ENCODE measurements at regions not wholly inside any gene's neighbourhood (a gene's known extent, or its start where the extent isn't known, plus 50 kb on each side); places are given as distances from the start of the nearest gene placed in this dataset.
"Not testable (repeated sequence)": the region's sequence is repeated elsewhere in the genome, so short reads cannot be mapped to it uniquely, and the experiment has no call there.

DNA sequence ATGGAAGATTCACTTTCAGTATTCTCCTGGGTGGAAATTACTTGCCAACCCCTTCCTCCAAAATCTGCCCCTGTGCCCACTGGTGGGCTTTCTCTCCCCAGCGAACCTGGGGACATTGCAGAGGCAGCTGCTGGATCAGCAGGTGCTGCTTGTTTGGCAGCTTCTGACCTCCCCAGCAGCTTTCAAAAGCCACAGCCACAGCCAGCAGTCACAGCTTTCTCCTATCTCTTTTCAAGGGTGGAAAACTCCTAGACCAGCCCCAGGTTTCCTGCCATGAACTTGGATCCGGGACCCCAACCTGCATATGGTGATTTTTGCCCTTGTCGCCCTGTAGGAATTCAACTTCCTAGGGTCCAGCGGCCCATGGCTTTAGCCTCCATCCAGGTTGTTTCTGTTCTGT, 330.8 kb downstream of the ADAMTS20 start:
- Mint-ChIP-seq H3K27ac (no peak overlapping the region), H3K4me1 (no peaks in the 10 kb centered on the region), H3K4me3 (no peak overlapping the region), H3K36me3 (no peaks in the 10 kb centered on the region), H3K9me3 (no peaks in the 10 kb centered on the region), H3K27me3 (no peaks in the 10 kb centered on the region)

DNA sequence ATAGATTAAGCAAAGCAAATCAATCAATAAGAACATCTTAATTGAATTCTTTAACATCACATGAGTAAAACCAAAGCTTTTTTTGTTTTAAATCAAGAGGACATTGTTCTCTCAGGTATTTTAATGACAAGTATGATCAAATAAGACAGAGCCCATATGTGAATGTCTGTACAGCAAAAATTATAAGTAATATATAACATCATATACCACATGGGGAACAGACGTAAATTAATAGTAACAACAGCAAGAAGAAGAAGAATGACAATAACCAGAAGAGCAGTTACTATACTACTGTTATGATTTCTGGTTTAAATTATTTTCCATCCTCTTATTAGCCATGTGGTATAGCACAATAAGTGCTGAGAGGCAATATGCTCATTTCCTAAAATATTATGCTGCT, 335.5 kb downstream of the ADAMTS20 start:
- no peaks in the 10 kb centered on the region for H3K27me3 Mint-ChIP-seq
- H3K36me3 Mint-ChIP-seq, result no peaks in the 10 kb centered on the region
- H3K4me1 Mint-ChIP-seq, result no peaks in the 10 kb centered on the region

DNA sequence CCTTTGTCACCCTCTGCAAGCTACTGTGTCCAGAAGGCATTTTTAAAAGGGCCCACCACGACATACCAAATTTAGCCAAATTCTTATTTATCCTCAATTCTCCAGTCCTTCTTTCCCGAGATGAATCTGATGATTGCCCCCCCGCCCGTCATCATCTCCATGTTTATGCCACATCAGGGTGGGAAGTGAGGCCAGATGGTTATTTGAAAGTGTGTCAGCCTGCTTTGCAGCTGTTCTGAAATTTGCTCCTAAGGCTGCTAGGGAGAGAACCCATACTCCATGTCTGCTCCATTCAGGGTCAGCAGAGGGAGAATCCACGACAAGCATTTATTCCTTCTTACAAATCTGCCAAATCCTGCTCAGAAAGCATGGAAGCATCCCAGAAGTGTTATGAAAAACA, 337.8 kb downstream of the ADAMTS20 start:
- H3K4me3 Mint-ChIP-seq, result no peak overlapping the region
- H3K27me3 Mint-ChIP-seq, result no peaks in the 10 kb centered on the region
- no peaks in the 10 kb centered on the region for H3K4me1 Mint-ChIP-seq
- no peaks in the 10 kb centered on the region for H3K36me3 Mint-ChIP-seq
- no peaks in the 10 kb centered on the region for H3K9me3 Mint-ChIP-seq
- H3K27ac Mint-ChIP-seq, result no peak overlapping the region

More for the DNA sequence above, 335.5 kb downstream of the ADAMTS20 start:
- Mint-ChIP-seq H3K9me3 (no peaks in the 10 kb centered on the region), H3K4me3 (no peak overlapping the region), H3K27ac (no peak overlapping the region)

DNA sequence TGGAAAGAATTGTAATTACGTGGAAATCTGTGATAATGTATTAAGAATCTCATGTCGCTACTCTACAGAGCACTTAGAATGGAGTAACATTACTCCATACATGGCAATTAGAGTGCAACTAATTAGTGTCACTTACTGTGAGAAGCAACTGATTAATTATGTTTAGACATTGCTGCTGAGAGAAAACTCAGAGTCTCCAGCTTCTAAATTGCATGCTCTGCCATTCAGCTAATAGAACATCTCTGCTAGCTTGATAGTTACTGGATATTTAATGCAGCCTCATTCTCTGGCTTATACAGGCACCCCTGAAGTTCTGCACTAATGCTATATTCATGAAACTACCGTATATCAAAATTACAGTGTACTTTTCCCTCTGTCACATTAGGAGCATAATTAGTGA, 338.4 kb downstream of the ADAMTS20 start:
- no peak overlapping the region for H3K27ac Mint-ChIP-seq
- no peaks in the 10 kb centered on the region for H3K4me1 Mint-ChIP-seq
- H3K4me3 Mint-ChIP-seq, result no peak overlapping the region
- H3K27me3 Mint-ChIP-seq, result no peaks in the 10 kb centered on the region
- no peaks in the 10 kb centered on the region for H3K36me3 Mint-ChIP-seq
- no peaks in the 10 kb centered on the region for H3K9me3 Mint-ChIP-seq

DNA sequence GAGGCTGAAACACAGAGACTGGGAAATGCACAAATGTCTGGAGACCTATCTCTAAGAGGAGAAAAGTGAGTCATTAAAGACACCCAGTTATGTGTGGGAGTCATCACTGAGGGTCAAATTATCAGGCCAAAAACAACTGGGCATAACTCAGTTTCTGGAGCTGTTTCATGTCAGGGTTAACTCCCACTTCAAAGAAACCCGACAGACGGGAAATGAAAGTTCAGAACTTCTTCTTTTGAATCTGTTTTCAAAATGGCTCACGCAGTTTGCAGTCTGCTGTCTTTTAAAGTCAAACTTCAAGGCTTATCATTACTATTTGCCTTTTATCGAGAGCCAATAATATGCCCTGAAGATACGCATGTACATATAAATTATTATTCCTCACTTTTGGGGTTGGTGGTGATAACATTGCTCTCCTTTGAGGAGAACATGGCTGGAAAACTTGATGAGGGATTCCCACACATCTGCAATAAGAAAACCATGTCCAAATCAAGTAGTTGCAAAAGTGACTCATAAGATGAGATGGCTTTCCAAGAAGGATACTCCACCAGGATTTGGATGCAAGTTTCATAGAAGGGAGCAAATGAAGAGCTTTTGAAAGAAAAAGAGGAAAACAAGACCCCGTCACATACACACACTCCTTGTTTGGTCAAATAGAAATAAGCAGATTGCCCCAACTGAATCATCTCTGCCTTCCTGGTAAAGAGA, 341.4 kb downstream of the ADAMTS20 start:
- Mint-ChIP-seq H3K9me3 (no peaks in the 10 kb centered on the region), H3K27ac (no peak overlapping the region), H3K4me3 (no peak overlapping the region)

DNA sequence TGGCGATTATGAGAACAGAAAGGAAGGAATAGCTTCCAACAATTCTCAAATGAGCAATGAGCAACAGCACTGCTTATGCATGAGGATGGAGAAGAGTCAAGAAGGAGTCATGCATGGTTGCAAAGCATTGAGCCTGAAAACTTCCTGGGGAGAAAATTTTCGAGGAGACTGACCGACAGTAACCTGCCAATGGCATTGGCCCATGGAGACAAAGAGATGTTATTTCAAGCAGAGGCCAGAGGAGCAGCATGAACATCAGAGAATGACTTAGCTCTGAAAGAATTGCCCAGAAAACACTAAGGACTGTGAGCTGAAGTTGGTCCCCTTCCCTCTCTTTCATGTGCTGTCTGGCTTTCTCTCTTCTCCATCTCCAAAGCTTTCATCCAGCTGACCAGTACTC, 343.4 kb downstream of the ADAMTS20 start:
- no peak overlapping the region for H3K27ac Mint-ChIP-seq
- no peaks in the 10 kb centered on the region for H3K36me3 Mint-ChIP-seq
- H3K9me3 Mint-ChIP-seq, result no peaks in the 10 kb centered on the region
- no peaks in the 10 kb centered on the region for H3K4me1 Mint-ChIP-seq
- no peak overlapping the region for H3K4me3 Mint-ChIP-seq
- H3K27me3 Mint-ChIP-seq, result no peaks in the 10 kb centered on the region

More for the DNA sequence above, 341.4 kb downstream of the ADAMTS20 start:
- Mint-ChIP-seq H3K36me3 (no peaks in the 10 kb centered on the region), H3K4me1 (no peaks in the 10 kb centered on the region), H3K27me3 (no peaks in the 10 kb centered on the region)

DNA sequence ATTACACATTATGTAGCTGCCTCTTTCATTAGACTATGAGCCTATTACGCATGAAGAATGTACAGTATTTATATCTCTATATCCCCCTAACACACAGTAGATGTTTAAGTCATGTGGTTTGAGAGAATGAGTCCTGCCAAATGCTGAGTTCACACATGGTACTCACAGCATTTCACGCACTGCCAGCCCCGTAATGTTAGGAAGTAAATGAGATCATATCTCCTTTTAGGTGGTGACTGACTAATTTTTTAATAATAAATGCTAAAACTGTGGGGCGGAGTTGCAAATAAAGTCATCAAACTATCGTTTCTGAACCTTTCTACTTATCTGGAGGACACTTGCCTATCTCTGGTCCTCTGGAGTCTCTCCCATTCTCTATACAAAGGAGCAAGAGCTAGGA, 343.8 kb downstream of the ADAMTS20 start:
- Mint-ChIP-seq H3K27ac (no peak overlapping the region), H3K4me1 (no peaks in the 10 kb centered on the region), H3K36me3 (no peaks in the 10 kb centered on the region), H3K27me3 (no peaks in the 10 kb centered on the region), H3K9me3 (no peaks in the 10 kb centered on the region), H3K4me3 (no peak overlapping the region)

DNA sequence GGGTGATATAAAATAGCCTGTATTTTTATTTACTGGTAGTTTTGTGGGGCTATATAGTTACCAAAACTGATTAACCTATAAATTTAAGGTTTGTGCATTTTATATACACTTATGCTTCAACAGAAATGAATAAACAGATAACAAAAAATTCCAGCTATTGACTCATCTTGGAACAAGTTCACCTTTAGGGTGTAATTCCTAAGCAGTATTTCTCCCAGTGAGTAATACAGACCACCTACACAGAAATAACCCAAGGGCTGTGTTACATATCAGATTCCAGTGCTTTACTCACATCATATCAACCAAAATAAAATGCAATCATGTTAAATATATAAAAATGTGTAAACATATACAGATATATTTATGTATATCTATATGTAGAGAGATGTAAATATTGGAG, 345.6 kb downstream of the ADAMTS20 start:
- Mint-ChIP-seq H3K4me3 (no peak overlapping the region), H3K9me3 (no peaks in the 10 kb centered on the region), H3K27ac (no peak overlapping the region), H3K36me3 (no peaks in the 10 kb centered on the region), H3K4me1 (no peaks in the 10 kb centered on the region), H3K27me3 (peaks cover 3% of the 10 kb centered on the region)

DNA sequence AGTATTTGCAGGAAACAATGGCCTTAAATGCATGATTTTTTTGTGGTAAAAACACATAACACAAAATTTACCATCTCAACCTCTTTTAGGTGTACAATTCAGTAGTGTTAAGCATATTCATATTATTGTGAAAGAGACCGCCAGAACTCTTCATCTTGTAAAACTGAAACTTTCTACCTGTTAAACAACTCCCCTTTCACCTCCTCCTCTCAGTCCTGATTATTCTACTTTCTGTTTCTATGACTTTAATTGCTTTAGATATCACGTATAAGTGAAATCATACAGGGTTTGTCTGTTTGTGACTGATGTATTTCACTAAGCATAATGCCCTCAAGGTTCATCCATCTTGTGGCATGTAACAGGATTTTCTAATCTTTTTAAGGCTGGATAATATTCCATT, 353.4 kb downstream of the ADAMTS20 start:
- Mint-ChIP-seq H3K27ac (no peak overlapping the region), H3K4me1 (no peaks in the 10 kb centered on the region), H3K4me3 (no peak overlapping the region), H3K27me3 (peaks cover 3% of the 10 kb centered on the region), H3K9me3 (no peaks in the 10 kb centered on the region), H3K36me3 (no peaks in the 10 kb centered on the region)

DNA sequence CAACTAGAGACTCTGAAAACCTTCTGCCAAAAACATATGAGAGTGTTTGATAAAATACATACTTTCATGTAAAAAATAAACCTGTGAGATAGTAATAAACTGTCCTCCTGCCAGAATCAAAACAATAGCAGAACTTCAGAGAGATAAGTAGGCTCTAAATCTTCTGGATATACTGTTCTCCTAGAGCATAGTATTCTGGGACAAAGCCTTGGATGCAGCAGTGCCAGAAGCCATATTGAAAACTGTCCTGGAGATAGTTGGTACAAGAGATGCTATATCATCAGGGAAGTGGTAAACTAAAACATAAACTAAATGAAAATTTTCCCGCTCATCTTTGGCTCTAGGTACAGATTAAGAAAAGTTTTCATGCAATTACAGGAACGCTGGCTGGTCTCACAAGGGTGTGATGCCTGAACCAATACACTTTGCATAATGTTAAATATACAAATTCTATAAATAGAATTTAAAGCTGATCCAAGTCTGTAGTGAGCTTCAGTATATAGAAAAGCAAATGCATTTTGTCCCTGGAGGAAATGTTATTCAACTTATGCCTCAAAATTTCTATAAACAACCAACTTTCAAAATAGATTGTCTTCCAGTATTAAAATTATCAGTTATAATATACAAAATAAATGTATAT, 355.6 kb downstream of the ADAMTS20 start:
- Mint-ChIP-seq H3K27me3 (no peaks in the 10 kb centered on the region), H3K4me1 (no peaks in the 10 kb centered on the region), H3K27ac (no peak overlapping the region), H3K4me3 (no peak overlapping the region), H3K36me3 (no peaks in the 10 kb centered on the region), H3K9me3 (no peaks in the 10 kb centered on the region)

DNA sequence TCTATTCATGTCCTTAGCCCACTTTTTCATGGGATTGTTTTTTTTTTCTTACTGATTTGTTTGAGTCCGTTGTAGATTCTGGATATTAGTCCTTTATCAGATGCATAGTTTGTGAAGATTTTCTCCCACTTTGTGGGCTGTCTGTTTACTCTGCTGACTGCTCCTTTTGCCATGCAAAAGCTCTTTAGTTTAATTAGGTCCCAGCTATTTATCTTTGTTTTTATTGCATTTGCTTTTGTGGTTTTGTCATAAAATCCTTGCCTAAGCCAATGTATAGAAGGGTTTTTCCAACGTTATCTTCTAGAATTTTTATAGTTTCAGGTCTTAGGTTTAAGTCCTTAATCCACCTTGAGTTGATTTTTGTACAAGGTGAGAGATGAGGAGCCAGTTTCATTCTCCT, 358.9 kb downstream of the ADAMTS20 start:
- H3K9me3 Mint-ChIP-seq, H3K27me3 Mint-ChIP-seq, H3K4me3 Mint-ChIP-seq, H3K4me1 Mint-ChIP-seq, H3K36me3 Mint-ChIP-seq, H3K27ac Mint-ChIP-seq: not testable (repeated sequence)

DNA sequence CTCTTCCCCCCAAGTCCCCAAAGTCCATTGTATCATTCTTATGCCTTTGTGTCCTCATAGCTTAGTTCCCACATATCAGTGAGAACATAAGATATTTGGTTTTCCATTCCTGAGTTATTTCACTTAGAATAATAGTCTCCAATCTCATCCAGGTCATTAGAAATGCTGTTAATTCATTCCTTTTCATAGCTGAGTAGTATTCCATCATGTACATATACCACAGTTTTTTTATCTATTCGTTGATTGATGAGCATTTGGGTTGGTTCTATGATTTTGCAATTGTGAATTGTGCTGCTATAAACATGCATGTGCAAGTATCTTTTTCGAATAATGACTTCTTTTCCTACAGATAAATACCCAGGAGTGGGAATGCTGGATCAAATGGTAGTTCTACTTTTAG, 359.6 kb downstream of the ADAMTS20 start:
- not testable (repeated sequence) for H3K36me3 Mint-ChIP-seq, H3K27me3 Mint-ChIP-seq, H3K4me1 Mint-ChIP-seq, H3K9me3 Mint-ChIP-seq, H3K4me3 Mint-ChIP-seq, H3K27ac Mint-ChIP-seq

DNA sequence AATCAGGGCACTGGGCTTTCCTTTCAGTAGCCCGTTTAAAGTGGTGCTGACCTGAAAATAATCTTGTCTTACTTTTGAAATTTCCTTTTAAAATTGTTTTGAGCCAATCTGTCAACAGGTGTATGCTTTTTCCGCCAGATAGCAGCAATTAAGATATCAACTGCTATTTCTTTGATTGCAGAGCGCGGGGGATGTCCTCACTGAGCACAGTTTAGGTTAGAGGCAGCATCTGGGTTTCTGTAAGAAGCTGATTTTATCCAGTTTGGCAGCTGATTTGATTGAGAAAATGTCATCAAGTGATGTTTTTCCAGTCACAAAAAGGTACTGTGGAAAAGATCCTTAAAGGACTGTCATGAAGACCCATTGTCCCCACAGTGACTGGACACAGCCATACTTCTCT, 371.8 kb downstream of the ADAMTS20 start:
- Mint-ChIP-seq H3K27me3 (peaks cover 2% of the 10 kb centered on the region), H3K4me3 (no peak overlapping the region), H3K9me3 (peaks cover 16% of the 10 kb centered on the region), H3K27ac (no peak overlapping the region), H3K36me3 (no peaks in the 10 kb centered on the region), H3K4me1 (no peaks in the 10 kb centered on the region)

DNA sequence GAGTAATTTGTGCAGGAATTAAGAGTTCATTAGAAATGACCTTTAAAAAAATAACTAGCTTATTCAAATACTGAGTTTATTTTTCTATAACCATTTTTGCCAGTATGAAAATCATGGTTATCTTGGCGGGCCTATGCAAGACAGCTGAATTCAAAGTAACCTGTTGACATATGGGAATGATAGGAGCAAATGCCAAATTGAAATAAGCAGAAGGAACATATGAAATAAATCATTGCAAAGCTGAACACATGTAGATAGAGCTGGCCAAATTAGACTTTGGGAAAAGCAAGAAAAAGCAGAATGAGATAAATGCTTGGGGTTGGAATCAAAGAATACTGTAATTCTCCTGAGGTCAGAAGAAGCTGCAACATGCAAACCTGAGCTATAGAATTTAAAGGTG, 372.5 kb downstream of the ADAMTS20 start:
- peaks cover 16% of the 10 kb centered on the region for H3K9me3 Mint-ChIP-seq
- H3K4me3 Mint-ChIP-seq, result no peak overlapping the region
- H3K27ac Mint-ChIP-seq, result no peak overlapping the region
- H3K36me3 Mint-ChIP-seq, result no peaks in the 10 kb centered on the region
- no peaks in the 10 kb centered on the region for H3K4me1 Mint-ChIP-seq
- H3K27me3 Mint-ChIP-seq, result peaks cover 2% of the 10 kb centered on the region

DNA sequence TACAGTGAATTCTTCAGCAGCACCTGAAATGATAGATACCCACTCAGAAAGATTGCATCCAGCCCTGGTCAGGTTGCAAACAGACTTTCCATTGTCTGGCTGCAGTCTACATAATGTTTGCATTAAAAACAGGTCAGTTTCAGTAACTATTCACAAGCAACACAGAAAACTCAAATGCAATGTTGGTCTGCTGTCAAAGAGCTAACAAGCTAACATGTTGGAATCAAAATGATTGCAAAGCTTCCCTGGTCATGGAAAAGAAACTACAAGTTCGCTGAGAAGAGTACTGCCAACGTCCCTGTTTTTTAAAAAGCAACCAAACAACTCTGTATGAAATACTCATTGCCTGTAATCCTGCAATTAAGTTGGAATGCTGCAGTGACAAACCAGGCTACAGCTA, 374.7 kb downstream of the ADAMTS20 start:
- peaks cover 5% of the 10 kb centered on the region for H3K9me3 Mint-ChIP-seq
- no peak overlapping the region for H3K4me3 Mint-ChIP-seq
- H3K36me3 Mint-ChIP-seq, result no peaks in the 10 kb centered on the region

DNA sequence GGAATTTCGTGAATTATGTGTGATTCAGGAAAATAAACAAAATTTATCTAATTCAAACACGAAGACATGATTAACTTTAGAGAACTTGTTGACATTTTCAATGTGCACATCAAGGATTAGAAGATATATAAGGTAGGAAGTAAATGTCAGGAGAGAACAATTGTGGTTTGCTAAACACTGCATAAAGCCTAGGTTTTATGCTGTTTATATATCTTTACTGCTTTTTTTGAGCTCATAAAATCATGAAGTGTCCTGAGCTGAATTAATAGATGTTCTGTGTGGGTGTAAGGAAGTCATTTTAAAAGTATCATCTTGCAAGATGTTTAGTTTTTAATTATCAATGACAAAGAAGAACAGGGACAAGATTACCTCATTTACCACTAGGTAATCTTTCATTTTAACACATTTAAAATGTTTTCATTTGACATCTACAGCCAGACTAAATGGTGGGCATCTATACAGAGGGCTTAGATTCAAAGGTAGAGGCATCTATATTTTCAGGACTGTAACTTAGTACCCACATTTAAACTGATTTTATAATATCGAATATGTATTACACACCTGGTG, 382.8 kb downstream of the ADAMTS20 start:
- no peaks in the 10 kb centered on the region for H3K36me3 Mint-ChIP-seq
- H3K4me3 Mint-ChIP-seq, result no peak overlapping the region
- no peaks in the 10 kb centered on the region for H3K9me3 Mint-ChIP-seq
- no peak overlapping the region for H3K27ac Mint-ChIP-seq
- H3K27me3 Mint-ChIP-seq, result no peaks in the 10 kb centered on the region
- H3K4me1 Mint-ChIP-seq, result no peaks in the 10 kb centered on the region

More for the DNA sequence above, 374.7 kb downstream of the ADAMTS20 start:
- Mint-ChIP-seq H3K4me1 (no peaks in the 10 kb centered on the region), H3K27ac (no peak overlapping the region), H3K27me3 (peaks cover 2% of the 10 kb centered on the region)
